ENCODE measurements at regions not wholly inside any gene's neighbourhood (a gene's known extent, or its start where the extent isn't known, plus 50 kb on each side); places are given as distances from the start of the nearest gene placed in this dataset.
A peak's percentile ranks its signal among the peaks of the same experiment; 100 is the strongest.
"Not testable (repeated sequence)": the region's sequence is repeated elsewhere in the genome, so short reads cannot be mapped to it uniquely, and the experiment has no call there.

DNA sequence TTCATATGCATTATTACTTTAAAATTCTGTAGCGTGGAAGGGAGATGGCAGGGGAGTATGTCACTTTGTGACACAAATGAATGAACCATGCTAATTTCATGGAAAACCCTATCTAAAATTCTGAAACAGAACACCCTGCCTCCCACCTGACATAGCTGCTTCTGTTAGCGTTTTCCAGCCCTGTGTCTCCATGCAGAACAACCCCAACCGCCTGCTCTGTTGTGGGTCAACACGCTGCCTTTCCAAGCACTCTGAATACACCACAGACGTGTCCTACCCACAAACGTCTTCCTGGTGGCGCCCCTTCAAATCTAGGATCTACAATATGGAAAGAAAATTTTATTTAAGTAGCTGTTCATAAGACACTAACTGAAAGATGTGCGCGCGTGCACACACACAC lies 238.6 kb downstream of the TRIML1 start:
- no peak for DNase-seq

- no peak for DNase-seq
Observed at GRCh38 chr4:188383180-188383579, 243.9 kb downstream of the TRIML1 start.

GRCh38 chr4:188387179-188387791 lies 248.0 kb downstream of the TRIML1 start:
- DNase-seq, result peak in 1 of 2 donors; percentile 8

DNA sequence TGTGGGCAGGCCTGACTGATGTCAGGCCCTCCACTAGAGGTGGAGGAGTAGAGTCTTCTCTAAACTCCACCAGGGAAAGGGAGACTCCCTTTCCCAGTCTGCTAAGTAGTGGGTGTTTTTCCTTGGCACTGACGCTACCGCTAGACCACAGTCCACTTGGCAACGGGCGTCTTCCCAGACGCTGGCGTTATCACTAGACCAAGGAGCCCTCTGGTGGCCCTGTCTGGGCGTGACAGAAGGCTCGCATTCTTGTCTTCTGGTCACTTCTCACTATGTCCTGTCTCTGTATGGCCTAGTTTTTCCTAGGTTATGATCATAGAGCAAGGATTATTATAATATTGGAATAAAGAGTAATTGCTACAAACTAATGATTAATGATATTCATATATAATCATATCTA lies 252.1 kb downstream of the TRIML1 start:
- not testable (repeated sequence) for DNase-seq

DNA sequence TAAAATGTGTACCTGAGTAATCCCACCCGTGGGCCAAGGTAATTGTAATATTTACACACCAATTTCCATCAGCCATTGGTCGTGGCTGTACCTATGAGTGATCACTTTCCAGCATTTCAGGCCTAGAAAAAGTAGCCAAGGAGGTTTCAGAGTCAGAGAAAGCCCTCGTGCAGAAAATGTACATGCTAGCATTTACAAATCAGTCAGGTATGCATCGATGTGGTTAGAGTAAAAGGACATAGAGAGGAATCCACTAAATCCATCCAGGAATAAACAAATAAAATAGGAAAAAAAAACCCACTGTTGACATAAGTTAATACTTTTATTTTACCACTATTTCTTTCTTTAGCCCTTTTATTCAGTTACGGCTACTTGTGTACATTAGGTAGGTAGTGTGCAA lies 256.8 kb downstream of the TRIML1 start:
- DNase-seq, result no peak

GRCh38 chr4:188399834-188400233 lies 260.6 kb downstream of the TRIML1 start:
- DNase-seq, result no peak

GRCh38 chr4:188400451-188400850 lies 261.2 kb downstream of the TRIML1 start:
- DNase-seq, result no peak

DNA sequence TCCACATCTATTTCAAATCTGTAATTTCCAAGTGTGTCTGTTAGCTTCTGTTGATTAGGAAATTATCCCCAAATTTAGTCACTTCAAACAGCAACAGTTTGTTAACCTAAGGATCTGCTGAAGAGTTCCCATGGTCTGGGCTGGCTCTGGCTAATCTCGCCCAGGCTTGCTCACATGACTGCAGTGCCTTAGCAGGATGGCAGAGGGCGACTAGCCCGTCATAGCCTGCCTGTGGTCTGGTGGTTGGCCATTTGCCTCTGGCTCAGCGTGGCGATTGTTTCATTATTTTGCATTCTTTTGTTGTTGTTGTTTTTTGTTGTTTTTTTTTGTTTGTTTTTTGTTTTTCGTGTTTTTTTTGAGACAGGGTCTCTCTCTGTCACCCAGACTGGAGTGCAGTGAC lies 264.0 kb downstream of the TRIML1 start:
- no peak for DNase-seq

DNA sequence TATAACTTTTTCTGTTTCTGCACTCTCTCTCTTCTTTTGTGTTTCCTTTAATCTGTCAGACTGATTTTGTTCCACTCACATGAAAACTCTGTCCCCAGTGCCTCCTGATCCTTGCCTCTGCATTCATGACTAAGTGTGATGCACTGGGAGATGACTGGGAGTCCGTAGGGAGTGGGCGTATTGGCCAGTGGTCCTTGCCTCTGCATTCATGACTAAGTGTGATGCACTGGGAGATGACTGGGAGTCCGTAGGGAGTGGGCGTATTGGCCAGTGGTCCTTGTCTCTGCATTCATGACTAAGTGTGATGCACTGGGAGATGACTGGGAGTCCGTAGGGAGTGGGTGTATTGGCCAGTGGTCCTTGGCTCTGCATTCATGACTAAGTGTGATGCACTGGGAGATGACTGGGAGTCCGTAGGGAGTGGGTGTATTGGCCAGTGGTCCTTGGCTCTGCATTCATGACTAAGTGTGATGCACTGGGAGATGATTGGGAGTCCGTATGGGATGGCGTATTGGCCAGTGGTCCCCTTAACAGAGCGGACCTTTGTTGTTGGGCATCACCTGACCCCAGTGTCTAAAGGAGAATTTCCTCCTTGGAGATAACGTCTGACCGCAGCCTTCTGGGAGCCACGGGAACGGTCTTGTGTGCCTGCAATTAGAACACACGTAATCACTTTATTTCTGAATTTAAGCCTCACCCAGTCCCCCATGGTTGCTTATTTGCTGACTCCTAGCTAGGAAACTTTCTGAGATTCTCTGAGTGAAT lies 266.0 kb downstream of the TRIML1 start:
- not testable (repeated sequence) for DNase-seq

- no peak for DNase-seq
Observed at GRCh38 chr4:188408244-188409030, 269.2 kb downstream of the TRIML1 start.

DNA sequence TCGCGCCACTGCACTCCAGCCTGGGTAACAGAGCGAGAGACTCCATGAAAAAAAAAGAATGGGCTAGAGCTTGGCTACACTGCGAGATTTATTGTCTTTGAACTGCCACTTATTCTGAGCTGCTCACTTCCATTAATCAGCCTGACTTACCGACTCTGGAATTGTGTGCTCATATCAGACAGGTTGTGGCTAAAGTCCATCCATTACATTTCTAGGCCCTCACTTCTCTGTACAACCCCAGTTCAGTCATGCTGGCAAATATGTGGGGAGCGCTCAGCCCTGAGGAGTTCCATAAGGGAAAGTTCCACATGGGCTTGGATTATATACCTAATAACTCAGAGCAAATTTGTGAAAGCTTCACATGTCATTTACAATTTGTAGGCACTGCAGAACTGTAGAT lies 270.6 kb downstream of the TRIML1 start:
- no peak for DNase-seq

- no peak for DNase-seq
Observed at GRCh38 chr4:188411805-188412204, 272.6 kb downstream of the TRIML1 start.

DNA sequence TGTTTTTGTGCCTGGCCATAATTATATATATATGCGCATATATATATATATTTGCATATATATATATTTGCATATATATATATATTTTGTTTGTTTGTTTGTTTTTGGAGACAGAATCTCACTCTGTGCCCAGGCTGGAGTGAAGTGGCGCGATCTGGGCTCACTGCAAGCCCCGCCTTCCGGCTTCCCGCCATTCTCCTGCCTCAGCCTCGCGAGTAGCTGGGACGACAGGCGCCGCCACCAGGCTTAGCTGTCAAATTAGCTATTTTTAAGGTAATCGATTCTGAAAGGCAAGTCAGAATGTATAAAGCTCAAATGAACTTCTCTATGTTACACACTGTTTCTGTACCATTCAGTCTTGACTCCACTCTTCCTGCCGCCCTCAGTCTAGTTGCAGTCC lies 273.3 kb downstream of the TRIML1 start:
- no peak for DNase-seq

DNA sequence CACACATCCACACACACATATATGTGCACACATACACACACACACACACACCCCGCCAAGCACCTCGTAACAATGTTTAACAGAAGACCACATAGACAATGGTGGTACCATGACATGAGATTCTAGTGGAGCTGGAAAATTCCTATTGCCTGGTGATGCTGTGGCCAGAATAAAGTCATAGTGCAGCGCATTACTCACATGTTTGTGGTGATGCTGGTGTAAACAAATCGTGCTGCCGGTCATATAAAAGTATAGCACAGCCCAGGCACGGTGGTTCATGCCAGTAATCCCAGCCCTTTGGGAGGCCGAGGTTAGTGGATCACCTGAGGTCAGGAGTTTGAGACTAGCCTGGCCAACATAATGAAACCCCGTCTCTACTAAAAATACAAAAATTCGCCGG lies 275.2 kb downstream of the TRIML1 start:
- DNase-seq, result no peak

DNA sequence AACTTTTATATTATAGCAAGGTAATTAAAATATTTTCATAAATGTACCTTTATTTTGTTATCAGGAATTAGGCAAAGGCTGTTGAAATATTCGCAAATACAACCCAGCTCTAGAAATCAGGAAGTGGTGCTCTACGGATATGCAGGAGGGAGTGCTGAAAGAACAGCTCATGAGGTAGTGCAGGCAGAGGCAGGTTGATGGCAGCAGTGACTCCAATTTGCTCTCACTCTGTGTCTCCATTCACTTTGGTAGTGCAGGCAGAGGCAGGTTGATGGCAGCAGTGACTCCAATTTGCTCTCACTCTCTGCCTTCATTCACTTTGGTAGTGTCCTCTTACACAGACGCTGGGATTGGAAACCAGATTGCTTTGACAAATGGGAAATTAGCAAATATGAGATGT lies 277.9 kb downstream of the TRIML1 start:
- DNase-seq, result no peak

GRCh38 chr4:188423039-188423438 lies 283.8 kb downstream of the TRIML1 start:
- no peak for DNase-seq

DNA sequence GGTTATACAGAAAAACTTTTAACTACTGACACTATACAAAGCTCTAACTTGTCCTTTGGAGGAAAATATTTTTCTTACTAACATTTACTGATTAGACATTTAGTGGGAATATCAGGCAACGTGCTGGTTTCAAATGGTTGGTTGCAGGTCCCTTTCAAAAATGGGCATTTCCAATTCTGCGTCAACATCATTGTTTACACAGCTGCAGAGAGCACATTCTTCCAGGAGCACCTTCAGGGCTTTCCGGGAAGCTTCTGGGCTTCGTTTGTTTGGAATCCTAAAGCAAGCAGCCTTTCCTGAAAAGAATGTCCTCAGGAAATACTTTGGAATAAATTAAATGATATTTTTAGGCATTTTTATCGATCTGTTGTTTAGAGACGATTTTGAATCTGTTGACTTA lies 289.7 kb downstream of the TRIML1 start:
- DNase-seq, result no peak

- no peak for DNase-seq
Observed at GRCh38 chr4:188429965-188430364, 290.7 kb downstream of the TRIML1 start.

- DNase-seq, result no peak
Observed at GRCh38 chr4:188430384-188430783, 291.1 kb downstream of the TRIML1 start.

- no peak for DNase-seq
Observed at GRCh38 chr4:188432328-188432727, 293.1 kb downstream of the TRIML1 start.

DNA sequence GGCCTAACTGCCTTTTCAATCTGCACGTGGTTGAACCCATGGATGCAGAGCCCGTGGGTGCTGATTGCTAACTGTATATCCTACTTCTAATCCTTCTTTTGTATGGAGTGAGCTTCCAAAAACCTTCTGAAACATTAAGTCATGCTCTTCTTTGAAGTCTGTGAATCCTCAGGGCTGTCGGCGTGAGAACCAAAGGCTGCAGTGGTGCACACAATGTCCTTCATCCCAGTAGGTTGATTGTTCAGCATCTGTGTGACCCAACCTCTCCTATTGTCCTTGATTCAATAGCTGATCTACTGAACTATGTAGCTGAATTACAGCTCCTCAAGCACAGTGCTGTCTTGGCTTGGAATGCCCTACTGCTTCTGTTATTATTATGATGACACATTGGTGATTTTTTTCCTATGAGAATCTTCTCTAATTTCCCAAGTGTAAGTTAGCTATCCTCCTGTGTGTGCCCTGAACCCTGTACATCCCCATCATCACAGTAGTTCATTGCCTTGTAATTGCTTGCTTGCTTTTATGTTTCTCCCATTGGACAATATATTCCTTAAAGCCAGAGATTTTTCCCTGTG lies 294.6 kb downstream of the TRIML1 start:
- DNase-seq, result no peak

- no peak for DNase-seq
Observed at GRCh38 chr4:188434643-188435042, 295.4 kb downstream of the TRIML1 start.

DNA sequence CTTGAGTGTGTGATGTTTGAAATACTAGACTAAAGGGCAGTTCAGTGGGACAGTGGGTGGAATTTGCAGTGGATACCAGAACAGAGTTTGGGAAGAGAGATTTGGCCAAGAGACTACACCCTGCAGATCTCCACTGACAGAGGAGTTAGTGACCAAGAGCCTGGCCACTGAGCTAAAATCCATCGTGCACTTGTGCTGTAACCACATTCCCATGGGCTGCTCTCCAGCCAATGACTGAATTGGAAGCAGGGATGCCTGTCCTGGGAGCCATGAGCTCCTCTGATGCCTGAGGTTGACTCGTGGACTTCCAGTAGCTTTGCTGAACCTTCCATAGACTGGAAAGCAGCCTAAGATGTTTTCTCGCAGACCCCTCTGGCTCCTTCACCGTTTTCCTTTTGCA lies 296.1 kb downstream of the TRIML1 start:
- no peak for DNase-seq

Data from right lung (tissue), 2 donors.